C1 segment of cervical spinal cord (tissue), 14 donors: ENCODE measurements at regions not wholly inside any gene's neighbourhood (a gene's known extent, or its start where the extent isn't known, plus 50 kb on each side); places are given as distances from the start of the nearest gene placed in this dataset.
A peak's percentile ranks its signal among the peaks of the same experiment; 100 is the strongest.

Experiments
- DNase-seq, 14 donors: peaks; one replicate each; lab custom pipeline; 2025; lab: John Stamatoyannopoulos, UW

DNA sequence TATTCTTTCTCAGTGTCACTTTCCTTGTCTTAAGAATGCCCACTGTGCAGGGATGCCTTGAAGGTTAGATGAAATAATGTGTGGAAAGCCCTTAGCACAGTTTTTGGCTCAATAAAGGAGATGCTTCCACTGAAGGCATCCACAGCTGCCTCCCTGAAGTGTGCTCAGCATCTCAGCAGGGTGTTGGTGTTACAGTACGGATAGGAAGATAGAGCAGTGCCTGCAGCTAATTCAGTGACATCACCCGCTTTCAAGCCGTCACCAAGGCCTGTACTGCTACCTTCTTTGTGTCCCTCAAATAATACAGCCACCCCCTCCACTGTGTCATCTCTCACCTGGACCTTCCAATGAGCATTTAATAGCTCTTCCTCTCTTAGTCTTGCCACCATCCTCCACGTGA, 59.0 kb downstream of the NDUFS5 start:
- DNase-seq: no peak

DNA sequence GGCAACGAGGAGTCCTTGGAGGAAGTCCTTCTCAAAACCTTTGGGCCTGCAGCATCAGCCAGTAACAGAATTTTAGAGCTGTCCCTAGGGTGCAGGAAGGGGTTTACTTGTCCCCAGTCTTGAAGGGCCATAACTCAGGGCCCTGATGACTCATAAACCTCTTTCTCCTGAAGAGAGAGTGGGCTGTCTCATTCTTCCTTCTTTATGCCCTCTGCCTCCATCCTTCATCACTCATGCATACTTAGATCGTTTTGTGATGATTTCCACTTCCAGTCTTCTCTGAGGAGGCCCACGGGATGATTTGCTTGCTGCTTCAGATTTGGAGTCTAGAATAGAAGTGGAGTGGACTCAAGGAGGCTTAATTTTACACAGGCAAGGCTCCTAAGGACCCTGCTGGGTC, 60.2 kb downstream of the NDUFS5 start:
- DNase-seq: no peak

DNA sequence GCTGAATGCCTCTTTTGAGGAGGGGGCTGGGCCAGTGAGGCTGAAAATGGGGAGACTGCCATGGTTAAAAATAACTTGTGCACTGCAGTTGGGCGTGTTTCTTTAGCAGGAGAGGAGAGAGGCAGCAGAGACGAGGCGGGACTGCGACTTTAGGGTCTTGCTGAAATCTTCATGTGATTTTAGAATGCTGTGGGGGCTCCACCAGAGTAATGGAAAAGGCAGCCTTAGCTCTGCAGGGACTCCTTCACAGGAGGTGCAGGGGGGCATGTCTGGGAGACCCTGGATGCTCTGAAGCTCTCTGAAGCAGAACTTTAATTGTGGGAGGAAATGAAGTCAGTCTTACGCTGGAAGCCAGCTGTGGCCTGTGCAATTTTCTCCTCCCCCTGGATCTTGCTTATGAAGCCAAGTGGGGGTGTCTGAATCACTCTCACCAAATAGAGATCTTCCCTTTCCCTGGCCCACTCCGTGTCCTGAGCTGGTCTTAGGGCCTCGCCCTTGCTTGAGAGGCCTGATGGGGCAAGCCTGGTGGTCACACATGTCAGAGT, 60.8 kb downstream of the NDUFS5 start:
- no peak for DNase-seq

DNA sequence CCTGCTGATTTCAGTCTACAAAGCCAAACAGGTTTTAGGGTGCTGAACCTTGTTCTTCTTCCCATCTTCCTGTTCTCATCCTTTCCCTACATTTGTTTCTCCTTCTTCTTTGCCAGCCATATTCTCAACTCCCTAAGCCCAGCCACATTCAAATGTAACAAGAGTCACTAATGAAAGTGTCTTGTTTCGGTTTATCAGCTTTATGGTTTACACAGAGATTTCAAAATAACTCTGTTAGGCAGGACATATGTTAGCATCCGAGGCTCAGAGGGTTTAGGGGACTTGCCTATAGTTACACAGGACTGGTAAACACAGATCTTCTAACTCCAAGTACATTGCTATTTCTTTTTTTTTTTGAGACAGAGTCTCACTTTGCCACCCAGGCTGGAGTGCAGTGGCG, 61.3 kb downstream of the NDUFS5 start:
- DNase-seq: no peak

DNA sequence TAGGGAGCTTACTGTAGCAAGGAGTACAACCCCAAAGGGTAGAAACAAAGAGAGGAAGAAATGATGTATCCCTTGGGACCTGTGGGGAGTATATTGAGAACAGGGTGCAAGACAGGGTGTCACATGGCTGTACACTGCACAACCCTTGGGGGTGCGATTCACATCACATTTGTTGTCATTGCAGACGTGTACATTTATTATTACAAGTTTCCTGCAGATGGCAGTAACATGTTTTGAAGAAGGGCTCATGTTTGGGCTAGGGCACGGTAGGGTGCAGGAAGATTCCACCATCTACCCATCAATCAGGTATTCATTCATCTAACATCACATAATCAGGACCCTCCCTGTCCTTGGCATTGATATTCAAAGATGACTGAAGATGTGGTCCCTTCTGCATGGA, 62.5 kb downstream of the NDUFS5 start:
- no peak for DNase-seq

DNA sequence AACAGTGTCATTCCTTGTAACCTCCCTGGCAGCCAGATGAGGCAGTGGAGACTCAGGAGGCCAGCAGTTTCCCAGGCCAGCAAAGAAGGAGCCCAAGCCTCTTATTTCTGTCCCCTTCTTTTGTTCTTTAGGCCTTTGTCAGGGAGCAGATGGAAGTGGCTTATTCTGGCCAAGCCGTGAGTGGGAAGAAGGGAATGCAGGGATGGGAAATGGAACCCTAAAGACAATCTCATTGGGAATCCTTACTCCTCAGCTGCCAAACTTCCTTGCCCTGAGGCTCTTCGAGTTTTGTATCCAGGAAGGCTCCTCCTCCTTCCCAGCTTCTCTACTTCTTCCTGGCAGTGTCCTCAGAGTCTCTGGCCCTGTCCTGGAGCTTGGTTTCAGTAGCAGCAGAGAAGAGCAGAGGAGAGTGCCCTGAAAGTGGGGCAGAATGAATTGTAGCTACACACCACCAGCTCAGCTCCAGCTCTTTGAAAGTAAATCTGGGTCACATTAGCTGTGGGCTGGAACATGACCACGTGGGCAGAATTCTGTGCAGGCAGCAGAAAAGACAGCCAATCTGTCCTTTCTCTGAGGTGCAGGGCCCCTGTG, 63.9 kb downstream of the NDUFS5 start:
- DNase-seq: peak in 9 of 14 donors; percentile 20 to 78 (median 49)

DNA sequence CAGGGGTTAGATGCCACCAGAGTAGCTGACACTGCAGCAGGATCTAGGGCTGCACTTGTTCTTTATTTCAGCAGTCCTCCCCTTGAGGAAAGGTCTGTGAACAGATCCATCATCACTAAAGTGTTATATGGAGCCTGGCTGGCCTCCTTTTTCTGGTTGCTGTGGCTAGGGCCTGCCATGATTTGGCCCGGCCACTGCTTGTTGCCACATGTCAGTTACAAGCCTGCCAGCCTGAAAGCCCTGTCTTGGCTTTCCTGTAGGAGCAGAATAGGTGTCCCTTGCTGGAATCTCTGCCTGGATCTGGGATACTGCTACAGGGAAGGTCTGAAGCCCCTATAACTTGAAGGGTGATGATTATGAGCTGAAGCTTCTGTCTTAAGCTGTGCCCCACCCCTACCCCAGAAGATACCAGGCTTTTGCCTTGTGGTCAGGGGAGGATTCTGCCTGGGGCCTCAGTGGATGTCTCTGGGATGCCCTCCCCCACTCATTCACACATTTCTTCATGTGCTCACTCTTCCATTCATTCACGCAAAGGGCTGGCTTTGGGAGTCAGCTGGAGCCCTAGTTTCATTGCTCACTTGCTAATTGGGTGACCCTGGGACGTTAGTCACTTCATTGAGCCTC, 64.7 kb downstream of the NDUFS5 start:
- peak in 1 of 14 donors; percentile 42 for DNase-seq

DNA sequence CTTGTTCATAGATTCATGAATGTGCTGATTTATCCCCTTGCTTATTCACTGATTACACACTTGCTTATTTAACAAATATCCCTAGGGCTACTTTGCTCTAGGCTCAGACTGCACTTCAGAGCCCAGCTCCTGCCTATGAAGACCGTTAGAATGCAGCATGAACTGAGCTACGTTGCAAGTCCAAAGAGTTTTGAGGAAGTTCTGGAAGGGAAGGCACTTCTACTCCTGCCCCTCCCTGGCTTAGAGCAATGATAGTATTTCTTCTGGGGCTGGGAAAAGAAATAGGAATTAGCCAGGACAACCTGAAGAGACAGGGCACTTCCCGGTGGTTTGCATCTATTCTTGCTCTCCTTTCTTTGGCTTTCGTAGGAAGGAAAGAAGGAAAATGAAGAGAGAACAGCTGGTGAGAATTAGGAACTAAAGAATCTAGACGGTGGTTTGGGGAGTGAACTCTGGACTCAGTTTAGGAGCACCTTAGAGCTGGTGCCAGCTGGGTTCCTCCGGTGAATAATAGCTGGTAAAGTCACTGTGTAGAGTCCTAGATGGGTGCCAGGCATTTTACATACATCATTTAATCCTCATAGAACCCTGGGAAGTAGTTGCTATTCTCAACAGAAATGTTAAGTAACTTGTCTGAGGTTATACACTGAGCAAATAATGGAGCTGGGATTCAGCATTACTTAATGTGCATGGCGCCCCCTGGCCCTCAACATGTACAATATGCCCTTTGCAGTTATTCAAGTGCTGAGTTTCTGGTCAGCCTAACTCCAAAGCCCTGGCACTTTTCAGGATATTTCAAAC, 65.9 kb downstream of the NDUFS5 start:
- peak in 6 of 14 donors; percentile 13 to 52 (median 22) for DNase-seq

DNA sequence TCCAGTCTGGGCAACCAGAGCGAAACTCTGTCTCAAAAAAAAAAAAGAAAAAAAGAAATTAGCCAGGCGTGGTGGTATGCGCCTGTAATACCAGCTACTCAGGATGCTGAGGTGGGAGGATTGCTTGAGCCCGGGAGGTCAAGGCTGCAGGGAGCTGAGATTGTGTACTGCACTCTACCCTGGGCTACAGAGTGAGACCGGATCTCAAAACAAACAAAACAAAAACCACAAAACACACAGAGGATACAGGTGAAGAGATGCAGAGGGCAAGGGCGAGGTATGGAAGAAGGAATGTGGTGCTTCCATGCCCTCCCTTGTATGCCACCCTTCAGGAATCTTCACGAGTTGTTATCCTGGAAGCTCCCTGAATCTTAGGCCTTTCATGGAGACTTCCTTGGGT, 68.5 kb downstream of the NDUFS5 start:
- no peak for DNase-seq

DNA sequence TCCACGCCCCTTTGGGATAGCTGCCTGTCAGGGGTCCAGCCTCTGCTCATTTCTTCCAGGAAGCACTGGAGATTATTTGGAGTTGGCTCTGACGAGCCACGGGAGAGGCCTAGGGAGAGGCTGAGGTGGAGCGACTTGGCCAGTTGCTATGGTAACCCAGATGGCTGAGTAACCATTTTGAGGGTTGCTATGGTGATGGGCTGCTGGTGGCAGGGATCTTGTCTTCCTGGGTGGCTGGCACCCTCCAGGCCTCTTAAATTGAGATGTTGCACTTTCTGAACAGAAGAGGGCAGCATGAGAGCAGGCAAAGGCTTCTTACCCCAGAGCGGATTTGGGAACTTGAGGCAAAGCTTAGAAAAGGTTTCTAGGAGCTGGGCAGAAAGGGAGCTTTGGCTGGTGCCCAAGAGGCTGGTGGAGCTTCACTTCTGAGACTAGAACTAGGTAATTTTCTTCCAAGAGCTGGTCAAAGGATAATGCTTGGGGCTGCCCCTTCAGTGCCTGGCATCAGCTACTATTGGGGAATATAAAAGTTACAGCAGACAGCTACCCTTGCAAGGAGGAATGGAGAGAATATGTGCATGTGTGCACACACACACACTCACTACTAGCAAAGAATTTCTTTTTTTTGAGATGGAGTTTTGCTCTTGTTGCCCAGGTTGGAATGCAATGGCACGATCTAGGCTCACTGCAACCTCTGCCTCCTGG, 72.5 kb downstream of the NDUFS5 start:
- peak in 11 of 14 donors; percentile 34 to 92 (median 61) for DNase-seq

DNA sequence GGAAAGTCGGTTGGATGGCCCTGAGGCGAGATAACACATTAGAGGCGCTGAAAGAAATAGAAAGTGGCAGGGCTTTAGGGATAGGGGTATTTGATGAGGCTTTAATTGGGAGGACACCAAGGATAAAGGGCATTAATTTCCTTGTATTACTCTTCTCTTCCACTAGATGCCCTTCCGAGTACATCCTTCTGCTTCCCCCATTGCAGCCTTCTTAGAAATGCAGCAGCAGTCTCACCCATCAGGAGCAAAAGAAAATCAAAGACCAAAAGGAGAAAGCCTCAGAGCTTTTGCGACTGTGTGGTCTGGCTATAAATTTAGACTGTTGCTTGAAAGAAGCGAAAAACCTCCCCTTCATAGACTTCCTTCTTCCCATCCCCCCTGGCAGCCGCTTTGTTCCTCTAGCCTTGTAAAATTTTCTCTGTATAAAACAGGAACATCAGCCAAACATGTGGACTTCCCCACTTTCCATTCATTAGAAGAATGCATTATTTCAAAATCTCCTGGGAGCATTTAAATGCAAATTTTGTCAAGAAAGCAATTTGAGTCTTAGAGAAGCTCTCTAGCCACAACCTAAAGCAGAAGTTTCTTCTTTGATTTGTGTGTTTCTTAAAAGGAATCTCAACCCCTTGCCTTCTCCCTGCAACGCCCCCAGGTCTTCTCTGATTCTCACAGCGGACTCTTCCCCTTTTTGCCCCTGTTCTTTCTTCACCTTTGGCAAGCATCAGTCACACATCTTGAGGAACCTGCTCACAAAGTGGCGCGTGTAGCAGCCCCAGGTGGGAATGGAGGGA, 76.6 kb downstream of the NDUFS5 start:
- peak in 11 of 14 donors; percentile 28 to 71 (median 48) for DNase-seq

DNA sequence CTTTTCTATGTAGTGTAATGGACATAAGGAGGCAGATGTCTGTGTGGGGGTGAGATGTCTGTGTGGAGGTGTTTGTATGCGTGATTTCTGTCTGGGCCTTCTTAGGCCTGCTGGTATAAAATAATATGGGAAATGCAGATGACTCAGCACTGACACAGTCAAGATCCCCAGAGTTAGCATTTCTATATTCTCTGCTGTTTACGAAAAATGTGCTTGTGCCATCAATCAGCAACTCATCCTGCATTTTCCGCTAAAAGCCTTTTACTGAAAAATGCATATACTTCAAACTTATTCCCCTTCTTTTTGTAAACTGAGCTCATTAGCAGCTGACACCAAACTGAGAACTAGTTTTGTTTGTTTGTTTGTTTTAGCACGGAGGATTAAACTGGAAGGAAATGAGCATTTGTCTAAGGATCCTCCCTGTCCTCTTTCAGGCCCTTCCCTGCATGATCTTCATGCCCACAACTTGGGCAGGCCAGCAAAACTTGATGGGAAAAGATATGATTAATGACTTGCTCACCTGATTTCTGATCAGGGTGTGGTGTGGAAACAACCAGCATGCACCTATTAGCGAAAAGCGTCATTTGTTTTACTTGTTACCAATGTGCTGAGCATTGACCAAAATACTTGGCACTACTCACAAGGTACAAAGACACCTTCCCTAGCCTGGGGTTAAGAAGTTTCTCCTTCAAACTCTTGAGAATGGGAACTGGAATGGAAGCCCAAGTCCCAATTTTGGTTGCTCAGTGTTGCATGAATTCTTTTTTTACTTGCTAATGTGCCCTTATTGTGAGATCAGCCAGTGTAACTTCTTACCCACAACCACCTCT, 77.4 kb downstream of the NDUFS5 start:
- DNase-seq: no peak

DNA sequence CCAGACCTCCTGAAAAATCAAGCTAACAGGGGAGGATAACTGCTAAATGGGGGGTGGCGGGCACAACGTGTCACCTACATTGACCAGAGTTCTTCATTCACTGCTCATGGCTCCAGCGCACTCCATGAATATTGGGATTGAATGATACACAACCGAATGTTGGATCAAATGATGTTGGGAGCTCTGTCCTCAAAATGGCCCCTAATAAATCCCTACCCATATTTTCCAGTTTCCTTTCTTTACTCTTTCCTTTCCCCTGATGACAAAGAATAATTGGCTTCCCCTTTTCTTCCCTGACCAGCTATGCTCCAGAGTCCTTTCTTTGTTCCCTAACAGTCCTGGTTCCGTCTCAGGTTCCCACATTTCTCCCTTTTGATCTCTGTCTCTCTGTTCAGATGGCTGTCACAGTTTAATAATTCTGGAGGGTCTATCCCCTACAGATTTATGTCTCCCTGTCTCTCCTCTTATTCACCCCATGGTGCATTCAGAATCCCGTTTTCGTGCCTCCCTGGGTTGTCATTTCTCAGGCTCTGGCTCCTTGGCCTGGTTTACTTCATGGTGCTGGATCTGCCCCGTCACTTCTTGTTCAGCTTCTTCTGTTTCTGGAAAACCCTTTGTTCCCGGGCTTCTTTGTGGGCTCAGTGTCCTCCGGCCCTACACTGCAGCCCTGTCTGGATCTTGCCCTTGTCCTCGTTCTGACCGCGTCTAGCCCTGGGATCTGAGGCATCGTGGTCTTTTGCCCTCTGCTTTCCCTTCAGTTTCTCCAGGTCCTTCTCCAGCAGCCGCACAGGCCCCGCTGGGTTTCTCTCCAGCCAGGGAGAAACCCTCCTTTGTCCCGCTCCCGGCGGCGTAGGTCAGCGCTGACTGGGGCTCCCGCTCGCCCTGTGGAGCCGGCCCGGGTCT, 78.3 kb downstream of the NDUFS5 start:
- DNase-seq: peak in 7 of 14 donors; percentile 33 to 70 (median 47)

DNA sequence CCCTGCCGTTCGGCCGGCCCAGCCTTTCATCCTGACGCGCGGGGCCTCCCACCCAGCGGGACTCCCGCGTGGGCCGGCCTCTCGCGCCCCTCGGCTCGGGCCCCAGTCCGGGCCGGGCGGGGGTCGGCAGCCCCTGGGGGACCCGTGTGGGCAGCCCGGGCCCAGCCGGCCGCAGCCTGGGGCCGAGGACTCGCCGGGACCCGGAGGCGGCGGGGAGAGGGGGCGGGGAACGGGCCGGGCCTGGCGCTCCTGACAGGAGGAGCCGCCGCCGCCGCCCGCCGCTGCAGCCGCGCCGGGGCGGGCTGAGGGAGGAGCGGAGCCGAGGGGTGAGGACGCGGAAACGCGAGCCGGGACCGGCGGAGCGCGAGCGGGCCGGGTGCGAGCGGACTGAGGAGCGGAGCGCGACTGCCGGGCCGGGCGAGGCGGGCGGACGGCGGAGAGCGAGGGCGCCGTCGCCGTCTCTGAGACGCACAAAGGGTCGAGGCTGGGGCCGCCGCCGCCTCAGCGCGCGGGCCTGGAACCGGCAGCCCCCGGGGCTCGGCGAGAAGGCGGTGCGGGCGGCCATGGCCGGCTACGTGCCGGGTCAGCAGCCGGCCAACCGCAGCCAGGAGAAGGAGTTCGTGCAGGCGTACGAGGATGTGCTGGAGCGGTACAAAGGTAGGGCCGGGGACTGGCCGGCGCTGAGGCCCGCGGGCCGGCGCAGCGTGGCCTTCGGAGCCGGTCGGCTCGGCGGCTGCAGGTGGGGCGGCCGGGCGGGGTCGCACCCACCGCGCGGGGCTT, 79.1 kb downstream of the NDUFS5 start:
- DNase-seq: peak in 9 of 14 donors; percentile 33 to 81 (median 68)

DNA sequence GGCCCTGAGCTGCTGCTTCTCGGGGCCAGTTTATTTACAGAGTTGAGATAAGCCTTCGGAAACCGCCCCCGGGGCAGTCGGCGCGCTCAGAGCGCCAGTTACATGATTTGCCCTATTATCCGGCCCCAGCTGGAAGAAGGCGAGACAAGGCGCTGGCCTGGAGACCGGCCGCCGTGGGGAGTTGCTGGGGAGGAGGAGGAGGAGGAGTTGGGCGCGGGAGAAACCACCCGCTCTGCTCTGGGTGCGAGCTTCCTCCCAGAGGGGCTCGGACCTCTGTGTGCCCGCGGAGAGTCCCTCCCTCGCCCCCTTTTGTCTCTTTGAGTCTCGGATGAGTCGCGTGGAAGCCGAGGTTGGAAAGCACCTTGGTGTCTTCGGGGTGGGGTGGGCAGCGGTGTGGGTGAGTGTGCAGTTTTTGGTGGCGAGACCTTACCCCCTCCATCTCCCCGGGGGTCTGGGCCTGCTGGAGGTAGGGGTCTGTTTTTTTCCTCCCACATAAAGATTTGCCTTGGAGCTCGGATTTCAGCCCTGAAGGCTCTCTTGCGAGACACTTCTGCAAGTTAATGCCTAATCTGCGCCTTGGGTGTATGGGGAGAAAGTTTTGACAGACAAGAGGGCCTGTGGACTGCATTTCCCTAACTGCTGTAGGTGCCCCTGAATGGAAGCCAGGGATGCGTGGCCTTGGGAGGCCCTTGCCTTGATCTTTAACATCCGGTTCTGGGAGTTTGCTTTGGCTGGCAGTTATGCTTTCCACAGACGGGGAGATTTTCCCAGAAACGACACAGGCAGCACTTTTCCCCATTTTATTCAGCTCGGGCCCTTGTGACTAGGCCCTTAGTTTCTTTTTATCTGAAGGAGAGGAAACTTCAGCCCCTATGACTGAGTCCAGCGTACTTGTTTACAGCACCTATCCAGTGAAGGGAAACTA, 80.0 kb downstream of the NDUFS5 start:
- DNase-seq: peak in 8 of 14 donors; percentile 43 to 65 (median 54)

DNA sequence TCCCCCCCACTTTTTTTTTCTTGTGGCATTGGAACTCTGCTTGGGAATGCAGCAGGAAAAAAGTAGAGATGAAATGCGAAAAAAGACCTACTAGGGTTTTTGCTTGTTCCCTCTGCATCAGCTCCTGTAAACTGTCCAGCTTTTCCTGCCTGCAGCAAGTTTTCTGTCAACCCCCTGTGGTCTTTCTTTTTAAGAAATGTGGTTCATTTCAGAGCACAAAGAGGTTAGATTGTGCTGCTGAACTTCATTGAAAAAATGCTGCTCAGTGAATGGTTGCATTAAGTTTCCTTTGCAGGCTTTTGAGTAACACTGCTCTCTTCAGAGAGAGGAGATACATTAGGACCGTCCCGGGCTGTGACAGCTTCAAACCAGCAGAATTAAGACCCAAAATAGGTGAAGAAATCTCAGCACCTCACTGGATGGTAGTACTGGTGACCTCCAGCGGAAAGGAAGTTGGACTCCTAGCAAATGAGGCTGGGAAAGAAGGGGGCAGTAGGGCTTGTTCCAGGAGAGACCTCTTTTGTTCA, 80.7 kb downstream of the NDUFS5 start:
- DNase-seq: no peak
